Nephron progenitor cell (in vitro differentiated cells): ENCODE measurements at regions not wholly inside any gene's neighbourhood (a gene's known extent, or its start where the extent isn't known, plus 50 kb on each side); places are given as distances from the start of the nearest gene placed in this dataset.

Experiments used
- DNase-seq: peaks from one replicate; pipeline ENCODE4 v3.0.0; 2021
- H3K27ac Mint-ChIP-seq: 2 replicates; pipeline ENCODE4 v1.8.0; 2021; ENCODE audit warnings: mild to moderate bottlenecking, moderate library complexity, mixed read lengths
- H3K27me3 Mint-ChIP-seq: 2 replicates; pipeline ENCODE4 v1.8.0; 2021; ENCODE audit warnings: mild to moderate bottlenecking, low read depth, mixed read lengths; ENCODE audit not compliant: poor library complexity
- H3K36me3 Mint-ChIP-seq: 2 replicates; pipeline ENCODE4 v1.8.0; 2021; ENCODE audit warnings: low read depth, mixed read lengths
- H3K4me1 Mint-ChIP-seq: 2 replicates; pipeline ENCODE4 v1.8.0; 2021; ENCODE audit warnings: mixed read lengths
- H3K4me3 Mint-ChIP-seq: 2 replicates; pipeline ENCODE4 v1.8.0; 2021; ENCODE audit warnings: mild to moderate bottlenecking, moderate library complexity, mixed read lengths
- H3K9me3 Mint-ChIP-seq: 2 replicates; pipeline ENCODE4 v1.8.0; 2021; ENCODE audit warnings: mild to moderate bottlenecking, moderate library complexity, mixed read lengths
- TF ChIP-seq, protein P1 (sequence below): fragments of 200-600 bp; sonication (generic); IDR thresholded peaks from 2 replicates; pipeline ENCODE4 v1.5.0; 2021; ENCODE audit warnings: antibody characterized with exemption

GRCh38 chr17:70668276-70668937 is 499.1 kb downstream of the KCNJ2 start:
- peaks cover 4% of the 10 kb centered on the region for H3K9me3 Mint-ChIP-seq
- no peak overlapping the region for H3K4me3 Mint-ChIP-seq
- no peaks in the 10 kb centered on the region for H3K36me3 Mint-ChIP-seq
- DNase-seq = no peak
- TF ChIP-seq, protein P1, sequence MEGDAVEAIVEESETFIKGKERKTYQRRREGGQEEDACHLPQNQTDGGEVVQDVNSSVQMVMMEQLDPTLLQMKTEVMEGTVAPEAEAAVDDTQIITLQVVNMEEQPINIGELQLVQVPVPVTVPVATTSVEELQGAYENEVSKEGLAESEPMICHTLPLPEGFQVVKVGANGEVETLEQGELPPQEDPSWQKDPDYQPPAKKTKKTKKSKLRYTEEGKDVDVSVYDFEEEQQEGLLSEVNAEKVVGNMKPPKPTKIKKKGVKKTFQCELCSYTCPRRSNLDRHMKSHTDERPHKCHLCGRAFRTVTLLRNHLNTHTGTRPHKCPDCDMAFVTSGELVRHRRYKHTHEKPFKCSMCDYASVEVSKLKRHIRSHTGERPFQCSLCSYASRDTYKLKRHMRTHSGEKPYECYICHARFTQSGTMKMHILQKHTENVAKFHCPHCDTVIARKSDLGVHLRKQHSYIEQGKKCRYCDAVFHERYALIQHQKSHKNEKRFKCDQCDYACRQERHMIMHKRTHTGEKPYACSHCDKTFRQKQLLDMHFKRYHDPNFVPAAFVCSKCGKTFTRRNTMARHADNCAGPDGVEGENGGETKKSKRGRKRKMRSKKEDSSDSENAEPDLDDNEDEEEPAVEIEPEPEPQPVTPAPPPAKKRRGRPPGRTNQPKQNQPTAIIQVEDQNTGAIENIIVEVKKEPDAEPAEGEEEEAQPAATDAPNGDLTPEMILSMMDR = no peak
- peaks cover 8% of the 10 kb centered on the region for H3K4me1 Mint-ChIP-seq
- H3K27me3 Mint-ChIP-seq = peaks cover 3% of the 10 kb centered on the region
- no peak overlapping the region for H3K27ac Mint-ChIP-seq

- H3K4me1 Mint-ChIP-seq = peaks cover 11% of the 10 kb centered on the region
- no peaks in the 10 kb centered on the region for H3K36me3 Mint-ChIP-seq
- H3K9me3 Mint-ChIP-seq = peaks cover 4% of the 10 kb centered on the region
- H3K4me3 Mint-ChIP-seq = no peak overlapping the region
- TF ChIP-seq, protein P1 = no peak
- peaks cover 3% of the 10 kb centered on the region for H3K27me3 Mint-ChIP-seq
- DNase-seq = no peak
- H3K27ac Mint-ChIP-seq = no peak overlapping the region
These were observed 499.8 kb downstream of the KCNJ2 start for GRCh38 chr17:70668938-70669778.

DNA sequence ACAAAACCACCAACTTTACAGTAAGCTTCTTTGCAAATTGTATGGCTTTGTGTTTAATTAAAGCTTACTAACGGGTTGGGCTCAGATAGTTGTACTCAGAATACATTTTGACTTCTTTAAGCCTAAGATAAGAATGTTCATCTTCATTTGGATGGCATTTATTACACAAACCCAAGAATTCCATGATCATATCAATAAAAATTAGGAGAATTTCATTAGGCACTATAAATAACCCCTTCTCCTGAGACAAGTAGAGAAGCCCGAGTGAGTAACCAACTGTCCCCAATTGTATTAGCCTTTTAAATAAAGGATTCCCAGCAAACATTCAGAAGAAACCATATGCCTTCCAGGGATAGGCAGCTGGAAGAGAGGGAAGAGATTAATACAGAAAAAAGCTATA is 504.7 kb downstream of the KCNJ2 start:
- peaks cover 25% of the 10 kb centered on the region for H3K4me1 Mint-ChIP-seq
- no peak for DNase-seq
- no peak overlapping the region for H3K27ac Mint-ChIP-seq
- peaks cover 4% of the 10 kb centered on the region for H3K9me3 Mint-ChIP-seq
- TF ChIP-seq, protein P1 = no peak
- no peaks in the 10 kb centered on the region for H3K36me3 Mint-ChIP-seq
- no peak overlapping the region for H3K4me3 Mint-ChIP-seq
- H3K27me3 Mint-ChIP-seq = peaks cover 3% of the 10 kb centered on the region

DNA sequence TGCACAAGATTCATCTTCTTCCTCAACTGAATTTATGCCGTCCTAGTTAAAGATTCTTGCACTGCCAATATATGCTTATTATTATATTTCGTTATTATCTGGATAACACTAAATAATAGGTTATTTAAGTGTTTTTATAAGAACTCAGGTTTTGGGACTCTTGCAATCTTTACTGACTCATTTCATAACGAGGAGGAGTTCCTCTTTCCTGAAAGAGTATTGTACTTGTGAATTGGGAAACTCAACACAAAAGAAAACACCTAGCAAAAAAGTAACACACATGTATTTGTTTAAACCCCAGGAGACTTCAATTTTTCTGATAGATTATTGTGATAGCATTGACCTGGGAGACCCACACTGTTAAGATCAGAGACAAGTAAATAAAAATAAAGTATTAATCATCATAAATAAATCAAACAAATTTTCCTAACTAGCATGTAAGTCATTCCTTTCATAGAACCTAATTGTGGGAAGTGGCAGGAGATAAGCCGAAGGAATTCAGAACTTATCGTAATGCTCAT is 505.8 kb downstream of the KCNJ2 start:
- TF ChIP-seq, protein P1 = no peak
- no peak overlapping the region for H3K27ac Mint-ChIP-seq
- peaks cover 3% of the 10 kb centered on the region for H3K27me3 Mint-ChIP-seq
- no peak for DNase-seq
- H3K36me3 Mint-ChIP-seq = no peaks in the 10 kb centered on the region
- peaks cover 4% of the 10 kb centered on the region for H3K9me3 Mint-ChIP-seq
- no peak overlapping the region for H3K4me3 Mint-ChIP-seq
- peaks cover 29% of the 10 kb centered on the region for H3K4me1 Mint-ChIP-seq

DNA sequence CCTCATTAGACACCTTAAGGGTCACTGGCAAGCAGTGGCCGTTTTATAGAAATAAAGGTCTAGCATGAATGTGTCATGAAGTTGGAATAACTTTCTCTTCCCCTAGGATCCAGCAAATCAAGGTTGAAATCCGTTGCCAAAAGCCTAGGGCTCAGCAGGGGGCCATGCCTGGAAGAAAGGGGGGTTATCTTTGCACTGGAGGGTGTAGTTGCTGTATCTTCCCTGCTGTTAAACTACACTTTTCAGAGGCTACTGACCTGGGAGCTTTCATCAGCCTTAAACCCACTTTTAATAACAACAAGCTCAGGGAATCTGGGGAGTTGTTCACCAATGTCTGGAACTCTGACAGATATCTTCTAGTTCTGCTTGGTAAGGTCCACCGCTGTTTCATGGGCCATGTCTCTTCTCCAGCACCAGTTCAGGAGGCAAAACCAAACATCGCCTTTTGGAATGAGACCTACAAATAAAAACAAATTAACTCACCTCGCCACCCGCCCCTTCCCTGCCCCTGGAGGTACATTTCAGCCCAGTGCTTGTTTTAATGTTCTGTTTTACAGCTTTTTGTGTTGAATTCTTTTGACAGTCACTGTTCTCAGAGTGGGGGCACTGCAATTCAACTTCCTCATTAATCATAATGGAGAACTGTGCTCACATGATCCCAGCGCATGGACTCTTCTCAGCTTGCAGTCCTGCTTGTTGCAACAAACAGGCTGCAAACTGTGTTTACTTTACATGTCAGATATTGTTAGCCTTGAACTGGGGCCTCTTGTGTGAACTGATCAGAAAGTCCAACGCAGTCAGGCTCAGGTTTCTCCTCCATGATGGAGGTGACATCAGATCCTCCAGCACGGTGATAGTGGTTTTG is 508.7 kb downstream of the KCNJ2 start:
- Mint-ChIP-seq H3K36me3 (no peaks in the 10 kb centered on the region), H3K9me3 (no peaks in the 10 kb centered on the region), H3K4me1 (peaks cover 36% of the 10 kb centered on the region), H3K27ac (peak overlapping the region; percentile 86), H3K27me3 (no peaks in the 10 kb centered on the region), H3K4me3 (no peak overlapping the region)
- TF ChIP-seq, protein P1 = no peak
- no peak for DNase-seq
